Left ventricle myocardium inferior (tissue), 1 donor: ENCODE measurements at regions not wholly inside any gene's neighbourhood (a gene's known extent, or its start where the extent isn't known, plus 50 kb on each side); places are given as distances from the start of the nearest gene placed in this dataset.

Experiments
- DNase-seq: peaks from one replicate; pipeline ENCODE4 v3.0.0-alpha.2; 2020
- H3K27ac ChIP-seq: fragments of 200-600 bp; replicated peaks from 2 replicates; pipeline ENCODE4 v1.8.0; 2021
- H3K27me3 ChIP-seq: fragments of 200-600 bp; 2 replicates; pipeline ENCODE4 v1.8.0; 2021; ENCODE audit warnings: low read depth
- H3K36me3 ChIP-seq: fragments of 200-600 bp; 2 replicates; pipeline ENCODE4 v1.8.0; 2021
- H3K4me1 ChIP-seq: fragments of 200-600 bp; 2 replicates; pipeline ENCODE4 v1.8.0; 2021
- H3K4me3 ChIP-seq: fragments of 200-600 bp; 2 replicates; pipeline ENCODE4 v1.8.0; 2021; ENCODE audit warnings: mild to moderate bottlenecking, moderate library complexity
- H3K9me3 ChIP-seq: fragments of 200-600 bp; replicated peaks from 2 replicates; pipeline ENCODE4 v1.8.0; 2021
- intact Hi-C: fragments of 100-400 bp; cut with micrococcal nuclease; formaldehyde crosslinking; loops from one replicate; pipeline ENCODE4 v1.11.0; 2022
- TF ChIP-seq, protein P1 (sequence below): fragments of 200-600 bp; IDR thresholded peaks from 2 replicates; pipeline ENCODE4 v1.8.0; 2021; ENCODE audit warnings: antibody characterized with exemption, mild to moderate bottlenecking, borderline replicate concordance
- donor health status: DM: no; HTN: yes; CAD: no; lungs with severe emphysema.

DNA sequence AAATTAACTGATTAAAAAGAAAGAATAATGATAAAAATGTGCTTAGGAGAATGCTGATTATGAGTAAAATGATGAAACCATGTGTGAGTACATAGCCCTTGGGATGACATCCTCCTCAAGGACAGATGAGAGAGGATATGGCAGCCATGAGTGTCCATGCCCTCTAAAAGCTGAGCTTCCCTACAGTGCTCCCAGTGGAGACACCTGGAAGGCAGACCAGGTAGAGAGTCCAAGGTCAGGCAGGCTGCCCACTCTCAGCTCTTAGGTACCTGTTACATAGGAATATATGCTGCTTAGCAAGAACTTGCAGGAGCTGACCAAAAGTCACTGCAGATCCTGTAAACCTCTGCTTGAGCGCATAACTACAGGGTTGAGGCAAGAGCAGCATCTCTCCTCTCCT is 169.7 kb upstream of the TMEM229A start:
- intact Hi-C loops: no loop called here
- DNase-seq: no peak
- Histone ChIP-seq H3K9me3 (no peaks in the 10 kb centered on the region), H3K4me3 (no peak overlapping the region), H3K4me1 (no peaks in the 10 kb centered on the region), H3K27ac (no peak overlapping the region), H3K36me3 (no peaks in the 10 kb centered on the region), H3K27me3 (no peaks in the 10 kb centered on the region)
- TF ChIP-seq, protein P1, sequence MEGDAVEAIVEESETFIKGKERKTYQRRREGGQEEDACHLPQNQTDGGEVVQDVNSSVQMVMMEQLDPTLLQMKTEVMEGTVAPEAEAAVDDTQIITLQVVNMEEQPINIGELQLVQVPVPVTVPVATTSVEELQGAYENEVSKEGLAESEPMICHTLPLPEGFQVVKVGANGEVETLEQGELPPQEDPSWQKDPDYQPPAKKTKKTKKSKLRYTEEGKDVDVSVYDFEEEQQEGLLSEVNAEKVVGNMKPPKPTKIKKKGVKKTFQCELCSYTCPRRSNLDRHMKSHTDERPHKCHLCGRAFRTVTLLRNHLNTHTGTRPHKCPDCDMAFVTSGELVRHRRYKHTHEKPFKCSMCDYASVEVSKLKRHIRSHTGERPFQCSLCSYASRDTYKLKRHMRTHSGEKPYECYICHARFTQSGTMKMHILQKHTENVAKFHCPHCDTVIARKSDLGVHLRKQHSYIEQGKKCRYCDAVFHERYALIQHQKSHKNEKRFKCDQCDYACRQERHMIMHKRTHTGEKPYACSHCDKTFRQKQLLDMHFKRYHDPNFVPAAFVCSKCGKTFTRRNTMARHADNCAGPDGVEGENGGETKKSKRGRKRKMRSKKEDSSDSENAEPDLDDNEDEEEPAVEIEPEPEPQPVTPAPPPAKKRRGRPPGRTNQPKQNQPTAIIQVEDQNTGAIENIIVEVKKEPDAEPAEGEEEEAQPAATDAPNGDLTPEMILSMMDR: no peak

DNA sequence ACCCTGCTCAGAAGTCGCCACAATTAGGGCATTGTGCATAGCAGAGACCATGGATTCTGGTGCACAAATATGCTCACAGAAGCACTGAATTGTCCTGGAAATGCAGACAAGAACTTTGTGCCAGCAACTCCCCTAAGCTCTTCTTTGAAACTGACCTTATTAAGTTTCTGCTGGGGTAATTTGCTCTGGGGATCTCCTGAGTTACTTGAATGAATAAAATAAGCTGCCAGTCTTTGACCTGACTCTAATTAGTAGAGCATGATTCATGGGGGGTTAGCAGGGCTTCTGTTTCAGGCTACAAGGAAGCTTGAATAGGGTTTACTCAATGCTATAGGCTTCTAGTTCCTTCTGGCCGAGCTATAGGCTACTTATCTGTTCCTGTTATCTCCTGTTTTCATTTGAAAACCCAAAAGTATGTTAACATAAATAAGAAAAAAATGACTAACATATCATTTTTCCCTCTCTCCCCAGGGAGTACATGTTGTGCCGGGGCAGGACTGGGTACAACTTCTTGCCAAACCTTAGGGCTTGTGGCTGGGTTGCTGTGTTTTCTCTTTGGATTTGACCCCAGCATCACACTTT is 169.0 kb upstream of the TMEM229A start:
- H3K4me1 ChIP-seq: peaks cover 2% of the 10 kb centered on the region
- H3K36me3 ChIP-seq: no peaks in the 10 kb centered on the region
- no peaks in the 10 kb centered on the region for H3K9me3 ChIP-seq
- intact Hi-C loops: no loop called here
- DNase-seq: no peak
- H3K27me3 ChIP-seq: no peaks in the 10 kb centered on the region
- no peak overlapping the region for H3K27ac ChIP-seq
- H3K4me3 ChIP-seq: no peak overlapping the region
- TF ChIP-seq, protein P1: no peak

DNA sequence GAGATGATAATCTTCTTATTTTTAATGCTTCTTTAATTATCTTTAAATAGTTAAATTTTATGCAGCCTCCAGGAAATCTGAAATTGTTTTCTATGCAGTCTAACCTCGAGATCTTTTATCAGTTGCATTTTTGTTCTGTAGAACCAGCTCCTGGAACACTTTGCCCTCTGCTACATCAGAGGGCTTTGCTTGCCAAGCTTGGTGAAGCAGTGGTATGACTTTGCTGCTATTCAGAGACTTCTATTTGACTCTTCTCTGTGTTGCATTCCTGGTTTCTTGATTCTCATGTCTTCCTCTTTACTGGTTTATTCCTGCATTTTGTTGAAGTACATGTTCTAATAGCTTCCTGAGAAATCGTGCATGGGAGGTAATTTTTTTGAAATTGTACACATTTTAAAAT is 163.7 kb upstream of the TMEM229A start:
- Histone ChIP-seq H3K9me3 (no peaks in the 10 kb centered on the region), H3K27ac (no peak overlapping the region), H3K4me3 (no peak overlapping the region), H3K27me3 (no peaks in the 10 kb centered on the region), H3K36me3 (no peaks in the 10 kb centered on the region), H3K4me1 (peaks cover 9% of the 10 kb centered on the region)
- DNase-seq: no peak
- TF ChIP-seq, protein P1: no peak
- intact Hi-C loops: no loop called here

DNA sequence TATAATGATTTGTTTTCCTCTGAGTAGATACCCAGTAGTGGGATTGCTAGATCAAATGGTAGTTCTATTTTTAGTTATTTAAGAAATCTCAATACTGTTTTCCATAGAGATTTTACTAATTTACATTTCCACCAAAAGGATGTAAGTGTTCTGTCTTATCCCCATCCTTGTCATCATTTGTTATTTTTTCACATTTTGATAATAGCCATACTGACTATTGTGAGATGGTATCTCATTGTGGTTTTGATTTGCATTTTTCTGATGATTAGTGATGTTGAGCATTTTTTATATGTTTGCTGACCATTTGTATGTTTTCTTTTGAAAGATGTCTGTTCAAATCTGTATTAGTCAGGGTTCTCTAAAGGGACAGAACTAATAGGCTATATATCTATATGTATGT is 160.0 kb upstream of the TMEM229A start:
- Histone ChIP-seq H3K9me3 (no peaks in the 10 kb centered on the region), H3K27ac (no peak overlapping the region), H3K4me1 (peaks cover 15% of the 10 kb centered on the region), H3K36me3 (no peaks in the 10 kb centered on the region), H3K4me3 (no peak overlapping the region), H3K27me3 (no peaks in the 10 kb centered on the region)
- TF ChIP-seq, protein P1: no peak
- intact Hi-C loops: no loop called here
- DNase-seq: no peak

DNA sequence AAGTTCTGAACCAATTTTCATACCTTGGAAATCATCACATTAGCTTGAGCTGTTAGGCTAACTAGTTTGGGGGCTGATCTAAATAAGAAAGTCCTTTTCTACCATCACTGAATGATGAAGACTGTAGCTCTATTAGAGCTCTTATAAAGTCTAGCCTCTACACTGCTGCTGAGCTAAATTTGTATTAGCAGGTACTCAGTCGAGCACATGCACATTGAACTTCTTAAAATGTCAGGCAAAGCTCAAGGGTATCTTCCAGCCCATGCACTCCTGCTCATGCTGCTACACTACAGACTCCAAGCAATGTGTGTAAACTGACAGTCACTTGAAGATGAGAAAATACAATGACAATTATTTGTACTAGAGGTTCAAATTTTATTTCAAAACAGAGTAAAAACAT is 158.8 kb upstream of the TMEM229A start:
- no peak overlapping the region for H3K27ac ChIP-seq
- H3K27me3 ChIP-seq: no peaks in the 10 kb centered on the region
- H3K4me3 ChIP-seq: no peak overlapping the region
- peaks cover 12% of the 10 kb centered on the region for H3K4me1 ChIP-seq
- H3K36me3 ChIP-seq: no peaks in the 10 kb centered on the region
- no peaks in the 10 kb centered on the region for H3K9me3 ChIP-seq
- DNase-seq: no peak
- intact Hi-C loops: no loop called here
- TF ChIP-seq, protein P1: no peak

DNA sequence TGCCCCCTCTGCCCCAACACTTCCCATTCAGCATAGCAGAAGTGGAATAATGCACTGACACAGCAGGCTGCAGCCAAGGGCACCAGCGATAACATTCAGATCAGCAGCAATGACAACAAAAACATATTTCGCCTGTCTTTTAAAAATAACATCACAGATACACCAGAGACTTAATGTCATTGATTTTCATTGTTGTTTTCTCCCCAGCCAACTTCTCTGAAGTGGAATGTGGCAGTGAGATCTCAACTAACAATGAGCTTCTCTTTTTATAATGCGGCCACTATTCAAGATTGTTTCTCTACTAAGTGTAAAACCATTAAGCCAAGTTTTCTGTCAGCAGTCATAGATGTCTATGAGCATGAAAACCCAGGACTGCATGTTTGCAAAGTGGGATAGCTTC is 158.2 kb upstream of the TMEM229A start:
- no peak overlapping the region for H3K4me3 ChIP-seq
- no peaks in the 10 kb centered on the region for H3K27me3 ChIP-seq
- no peaks in the 10 kb centered on the region for H3K36me3 ChIP-seq
- no peaks in the 10 kb centered on the region for H3K9me3 ChIP-seq
- no peak for DNase-seq
- H3K4me1 ChIP-seq: peaks cover 6% of the 10 kb centered on the region
- no peak overlapping the region for H3K27ac ChIP-seq
- TF ChIP-seq, protein P1: no peak
- intact Hi-C loops: no loop called here
